ENCODE measurements at regions not wholly inside any gene's neighbourhood (a gene's known extent, or its start where the extent isn't known, plus 50 kb on each side); places are given as distances from the start of the nearest gene placed in this dataset.

DNA sequence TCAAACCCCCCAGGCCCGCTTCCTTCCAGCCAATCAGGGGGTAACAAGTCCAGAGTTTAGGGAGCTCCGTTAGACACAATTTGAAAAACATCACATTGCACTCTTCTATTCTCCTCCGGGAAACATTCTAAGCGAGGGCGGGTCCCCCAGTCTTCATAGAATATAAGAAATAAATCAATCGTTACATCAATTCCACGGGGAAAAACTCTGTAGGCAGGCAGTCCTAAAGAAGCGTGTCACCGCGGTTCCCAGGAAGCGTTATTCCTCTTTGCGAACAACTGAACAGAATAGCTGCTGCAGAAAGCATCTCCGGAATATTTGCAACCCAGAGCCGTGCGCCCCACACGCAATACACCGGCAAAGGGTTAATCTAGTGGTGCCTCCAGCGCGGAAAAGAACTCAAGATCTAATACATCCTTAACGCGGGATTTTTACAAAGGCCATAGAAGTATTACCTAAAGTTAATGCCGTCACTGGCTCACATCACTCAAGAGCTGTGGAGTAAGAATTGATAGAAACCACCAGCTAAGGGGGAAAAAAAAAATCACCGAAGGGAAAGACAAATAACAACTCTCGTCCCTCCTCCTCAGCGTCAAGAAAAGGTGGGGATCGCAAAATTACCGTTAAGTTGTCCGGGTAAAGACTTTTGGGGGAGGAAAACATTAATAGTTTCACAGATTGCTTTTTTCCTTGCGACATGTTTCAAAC, 65.1 kb downstream of the KCNRG start:
- no peak for TF ChIP-seq EZH2 (IDR thresholded peaks at IDR 0.05; ENCODE audit: insufficient read depth, low read length)
- TF ChIP-seq, protein P1, sequence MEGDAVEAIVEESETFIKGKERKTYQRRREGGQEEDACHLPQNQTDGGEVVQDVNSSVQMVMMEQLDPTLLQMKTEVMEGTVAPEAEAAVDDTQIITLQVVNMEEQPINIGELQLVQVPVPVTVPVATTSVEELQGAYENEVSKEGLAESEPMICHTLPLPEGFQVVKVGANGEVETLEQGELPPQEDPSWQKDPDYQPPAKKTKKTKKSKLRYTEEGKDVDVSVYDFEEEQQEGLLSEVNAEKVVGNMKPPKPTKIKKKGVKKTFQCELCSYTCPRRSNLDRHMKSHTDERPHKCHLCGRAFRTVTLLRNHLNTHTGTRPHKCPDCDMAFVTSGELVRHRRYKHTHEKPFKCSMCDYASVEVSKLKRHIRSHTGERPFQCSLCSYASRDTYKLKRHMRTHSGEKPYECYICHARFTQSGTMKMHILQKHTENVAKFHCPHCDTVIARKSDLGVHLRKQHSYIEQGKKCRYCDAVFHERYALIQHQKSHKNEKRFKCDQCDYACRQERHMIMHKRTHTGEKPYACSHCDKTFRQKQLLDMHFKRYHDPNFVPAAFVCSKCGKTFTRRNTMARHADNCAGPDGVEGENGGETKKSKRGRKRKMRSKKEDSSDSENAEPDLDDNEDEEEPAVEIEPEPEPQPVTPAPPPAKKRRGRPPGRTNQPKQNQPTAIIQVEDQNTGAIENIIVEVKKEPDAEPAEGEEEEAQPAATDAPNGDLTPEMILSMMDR (IDR thresholded peaks at IDR 0.05; ENCODE audit: insufficient read depth, low read depth, low read length), result no peak

All from astrocyte (in vitro differentiated cells and primary cell).